ENCODE measurements at regions not wholly inside any gene's neighbourhood (a gene's known extent, or its start where the extent isn't known, plus 50 kb on each side); places are given as distances from the start of the nearest gene placed in this dataset.

GRCh38 chr9:93771276-93771675 is 183.9 kb downstream of the BARX1 start:
- TF ChIP-seq CTCF (conservative IDR thresholded peaks at IDR 0.05), result no peak
- TF ChIP-seq ZFX (IDR thresholded peaks at IDR 0.05), result no peak

All from C4-2B (cell line).